Stimulated activated CD8-positive, alpha-beta memory T cell treated with anti-CD3 and anti-CD28 coated beads, Interleukin-15, amount 100 ng/mL, for 4 hours (primary cell): ENCODE measurements at regions not wholly inside any gene's neighbourhood (a gene's known extent, or its start where the extent isn't known, plus 50 kb on each side); places are given as distances from the start of the nearest gene placed in this dataset.

ENCODE experiments used
- DNase-seq, 2 donors: peaks; one replicate each; pipeline ENCODE4 v3.0.0-alpha.2; 2020; ENCODE audit warnings: low read depth in 2 of 2

DNA sequence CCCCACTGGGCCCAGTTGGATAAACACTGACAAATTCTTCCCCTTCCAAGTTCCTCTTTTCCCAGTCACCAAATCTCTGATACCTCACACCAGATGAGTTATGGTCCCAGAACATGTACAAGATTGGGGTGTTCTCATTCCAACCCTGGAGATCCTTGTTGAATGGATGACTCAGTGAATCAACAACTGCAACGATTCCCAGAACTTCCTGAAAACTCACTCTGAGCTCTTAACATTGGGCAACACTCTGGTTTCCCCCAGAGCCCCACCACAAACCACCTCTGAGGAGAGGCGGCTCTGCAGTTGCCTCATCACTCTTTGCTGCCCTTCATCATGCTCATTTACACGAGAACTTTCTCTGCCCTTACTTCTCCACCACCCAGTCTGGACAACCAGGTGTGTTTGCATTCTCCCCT is 115.2 kb downstream of the MRPL14 start:
- DNase-seq, result no peak

DNA sequence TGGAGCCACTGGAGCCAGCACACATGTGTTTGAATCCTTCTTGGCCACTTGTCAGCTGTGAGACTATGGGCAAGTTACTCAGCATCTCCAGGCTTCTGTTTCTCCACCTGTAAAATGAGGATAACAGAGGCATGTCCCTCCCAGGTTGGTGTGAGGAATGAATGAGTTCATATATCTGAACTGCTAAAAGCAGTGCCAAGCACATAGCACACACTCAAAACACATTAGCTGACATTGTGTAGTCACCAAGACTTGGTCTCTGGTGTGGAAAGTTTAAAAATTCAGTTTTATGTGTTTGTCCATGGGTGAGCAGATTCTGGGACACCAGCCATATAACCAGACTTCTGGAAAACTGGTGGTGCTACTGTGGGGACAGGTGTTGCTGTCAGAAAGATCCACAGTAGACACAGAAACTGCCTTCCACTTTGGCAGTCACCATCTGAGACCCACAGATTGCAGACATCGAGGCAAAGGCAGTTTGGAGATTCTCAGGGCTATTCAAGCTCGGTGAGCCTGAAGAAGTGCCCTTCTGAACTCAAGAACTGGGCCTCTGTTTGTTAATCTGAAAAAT is 115.8 kb downstream of the MRPL14 start:
- DNase-seq, result no peak

GRCh38 chr6:44010411-44011349 is 116.6 kb downstream of the MRPL14 start:
- no peak for DNase-seq

GRCh38 chr6:44009425-44010321 is 117.6 kb downstream of the MRPL14 start:
- DNase-seq, result no peak

DNA sequence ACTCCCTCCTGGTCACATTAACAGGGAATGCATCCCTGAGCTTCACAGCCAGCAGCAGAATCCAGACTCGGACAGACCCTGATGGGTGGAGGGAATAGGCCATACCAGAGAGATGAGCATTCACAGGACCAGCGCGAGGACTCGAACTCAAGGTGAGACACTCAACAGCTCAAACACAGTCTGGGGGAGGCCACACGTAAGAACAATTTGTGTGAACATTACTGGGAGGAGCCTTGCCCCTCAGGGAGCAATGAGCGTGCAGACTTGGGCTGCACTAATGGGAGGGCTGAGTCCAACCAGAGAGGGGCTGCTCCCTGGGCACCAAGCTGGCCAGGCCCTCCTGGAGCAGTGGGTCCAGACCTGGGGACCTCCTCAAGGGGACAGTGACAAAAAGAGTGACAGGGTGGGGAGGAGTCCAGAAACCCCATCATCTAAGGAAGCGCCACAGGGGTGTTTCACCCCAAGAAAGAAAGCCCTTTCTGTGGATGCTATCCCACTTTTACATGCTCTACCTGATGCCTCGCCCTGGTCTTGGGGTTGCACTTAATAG is 118.4 kb downstream of the MRPL14 start:
- DNase-seq, result no peak

- DNase-seq, result no peak
Observed at GRCh38 chr6:44007818-44008621, 119.2 kb downstream of the MRPL14 start.

DNA sequence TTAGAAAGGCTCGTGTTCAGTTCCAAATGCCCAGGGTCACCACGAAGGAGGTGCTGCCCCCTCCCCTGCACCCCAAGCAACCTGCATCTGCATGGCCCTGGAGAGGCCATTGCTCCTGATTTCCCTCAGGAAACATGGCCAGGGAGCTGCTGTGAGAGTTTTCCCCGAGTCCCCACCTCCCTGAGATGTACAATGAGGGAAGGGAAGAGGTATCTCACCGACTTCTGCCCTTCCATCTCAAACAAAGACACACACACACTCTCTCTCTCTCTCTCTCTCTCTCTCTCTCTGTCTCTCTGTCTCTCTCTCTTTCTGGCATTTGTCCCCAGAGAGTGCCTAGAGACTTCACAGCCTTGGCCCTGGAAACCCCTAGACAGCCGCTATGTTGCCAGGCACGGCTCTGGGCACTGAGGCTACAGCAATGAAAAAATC is 120.4 kb downstream of the MRPL14 start:
- DNase-seq, result no peak

DNA sequence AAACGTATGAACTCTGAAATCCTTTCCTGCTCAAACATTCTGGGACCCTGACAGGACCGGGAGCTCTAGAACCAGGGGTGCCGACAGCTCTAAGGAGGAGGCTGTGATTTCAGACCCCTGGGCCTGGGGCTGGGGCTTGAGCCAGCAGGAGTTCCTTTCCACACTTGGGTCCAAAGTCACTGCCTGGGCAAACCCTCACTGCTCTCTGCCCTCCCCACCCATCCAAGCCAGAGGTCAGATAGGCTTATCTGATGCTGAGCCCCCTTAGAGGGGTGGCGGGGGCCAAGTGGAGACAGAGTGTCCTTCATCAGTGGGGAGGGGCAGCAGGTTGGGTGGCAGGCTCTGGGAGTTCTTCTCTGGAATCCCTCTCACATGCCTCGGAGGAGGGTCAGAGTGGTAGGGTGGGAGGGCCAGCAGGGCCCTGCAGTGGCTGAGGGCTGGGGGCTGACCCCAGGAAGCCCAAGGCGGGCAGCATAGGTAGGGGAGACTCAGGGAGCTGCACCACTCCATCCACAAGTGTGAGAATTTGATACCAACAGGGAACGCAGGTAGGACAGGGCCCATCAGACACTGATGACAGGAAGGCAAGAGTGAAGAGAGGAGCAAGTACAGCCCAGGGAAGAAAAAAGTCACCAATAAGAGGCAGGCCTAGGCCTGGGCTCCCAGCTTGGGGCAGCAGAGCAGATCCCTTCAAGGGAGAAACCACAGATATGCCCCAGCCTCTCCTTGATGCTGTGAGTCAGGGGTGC is 121.0 kb downstream of the MRPL14 start:
- no peak for DNase-seq

DNA sequence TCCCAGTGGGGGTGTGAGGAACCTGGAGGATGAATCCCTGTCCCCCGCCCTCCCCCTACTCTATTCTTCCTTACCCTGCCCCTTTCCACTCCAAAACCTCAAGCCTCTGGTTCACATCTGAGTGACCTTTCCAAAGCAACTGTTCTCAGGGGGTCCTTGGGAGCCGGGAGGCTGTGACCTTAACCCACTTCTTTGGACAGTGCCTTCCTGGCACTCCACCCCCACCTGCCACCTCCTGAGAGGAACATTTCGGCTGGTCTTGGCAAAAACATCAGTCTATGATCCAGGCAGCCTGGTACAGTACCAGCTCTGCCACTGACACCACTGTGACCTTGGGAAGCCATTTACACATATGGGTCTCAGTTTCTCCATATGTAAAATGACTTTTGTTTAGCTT is 121.7 kb downstream of the MRPL14 start:
- DNase-seq, result no peak

- DNase-seq, result no peak
Observed at GRCh38 chr6:44004625-44005506, 122.4 kb downstream of the MRPL14 start.

DNA sequence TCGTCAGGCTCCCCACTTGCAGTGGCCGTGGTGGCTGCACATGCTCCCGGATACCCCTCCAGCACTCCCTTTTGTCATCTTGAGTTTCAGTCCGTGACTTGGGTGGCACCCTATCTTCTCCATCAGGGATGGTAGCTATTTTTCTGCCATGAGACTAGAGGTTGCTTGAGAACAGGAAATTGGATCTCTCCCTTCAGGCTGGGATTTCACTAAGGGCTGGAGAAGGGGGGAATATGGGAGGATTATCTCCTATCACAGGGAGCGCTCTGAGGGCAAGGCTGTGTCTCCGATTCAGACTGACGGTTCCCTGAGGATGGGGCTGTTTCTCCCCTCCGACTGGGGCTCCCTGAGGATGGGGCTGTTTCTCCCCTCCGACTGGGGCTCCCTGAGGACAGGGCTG is 123.1 kb downstream of the MRPL14 start:
- DNase-seq, result no peak

DNA sequence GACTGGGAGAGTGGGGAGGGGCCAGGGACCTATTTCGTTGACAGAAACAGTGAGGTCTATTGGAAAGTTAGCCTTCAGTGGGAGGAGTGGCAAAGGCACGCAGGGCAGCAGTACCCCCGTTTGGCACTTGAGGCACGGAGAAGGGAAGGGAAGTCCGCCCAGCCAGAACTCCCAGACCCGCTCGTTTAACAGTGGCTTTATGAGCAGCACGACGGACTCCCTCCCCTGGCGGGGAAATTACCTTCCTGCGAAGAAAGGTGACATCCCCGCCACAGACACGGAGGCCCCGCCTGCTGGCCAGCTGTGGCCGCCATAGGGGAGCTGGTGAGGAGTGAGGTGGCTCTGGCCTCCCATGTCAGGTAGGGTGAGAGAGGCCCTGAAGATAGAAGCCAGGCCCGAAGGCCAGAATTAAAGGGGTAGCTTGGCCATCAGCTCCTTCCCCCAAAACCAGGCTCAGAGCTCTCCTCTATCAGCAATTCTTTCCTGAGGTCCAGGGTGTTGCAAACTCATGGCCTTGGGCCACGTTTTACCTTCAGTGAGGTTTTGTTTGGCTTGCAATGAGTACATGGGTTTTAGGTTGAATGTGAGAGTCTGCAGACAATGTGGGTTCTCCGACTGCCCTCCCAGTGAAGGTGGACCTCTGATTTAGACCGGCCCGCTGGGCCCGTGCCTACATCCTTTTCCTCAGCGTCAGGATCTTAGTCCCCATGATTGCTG is 123.7 kb downstream of the MRPL14 start:
- no peak for DNase-seq

DNA sequence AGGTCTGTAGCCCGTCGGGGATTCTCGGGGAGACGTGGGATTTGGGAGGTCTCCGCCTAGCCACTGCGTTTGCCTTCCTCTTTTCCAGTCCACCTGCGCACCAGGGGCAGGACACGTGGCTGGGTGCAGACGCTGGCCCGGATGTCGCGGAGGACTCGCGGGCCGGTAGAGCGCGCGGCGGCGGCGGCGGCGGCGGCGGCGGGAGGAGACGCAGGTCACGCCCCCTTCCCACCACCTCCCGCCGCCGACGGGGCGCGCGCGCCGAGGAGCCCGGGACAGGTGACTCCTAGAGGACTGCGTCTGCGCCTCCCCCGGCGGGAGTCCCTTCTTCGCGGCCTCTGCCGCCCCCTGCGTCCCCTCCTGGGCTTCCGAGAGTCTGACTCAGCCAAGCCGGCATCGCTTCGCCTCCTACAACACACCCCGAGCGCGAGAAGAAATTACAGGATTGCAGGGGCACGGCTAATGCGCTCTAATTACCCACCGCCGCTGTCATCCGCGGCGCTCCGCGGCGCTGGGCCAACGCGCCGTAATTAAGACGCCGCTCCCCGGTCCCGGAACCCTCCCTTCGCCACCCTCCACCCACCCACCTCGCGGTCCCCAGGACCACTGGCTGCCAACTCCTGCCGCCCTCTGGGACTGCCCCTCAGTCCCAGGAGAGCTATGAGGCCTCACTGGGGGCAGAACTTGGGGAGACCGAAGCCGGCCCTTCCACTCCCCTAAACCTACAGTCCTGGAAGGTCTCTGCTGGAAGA is 124.5 kb downstream of the MRPL14 start:
- peak; percentile 44 to 52 for DNase-seq

- peak in 1 of 2 donors; percentile 12 for DNase-seq
Observed at GRCh38 chr6:44002067-44002592, 125.1 kb downstream of the MRPL14 start.

DNA sequence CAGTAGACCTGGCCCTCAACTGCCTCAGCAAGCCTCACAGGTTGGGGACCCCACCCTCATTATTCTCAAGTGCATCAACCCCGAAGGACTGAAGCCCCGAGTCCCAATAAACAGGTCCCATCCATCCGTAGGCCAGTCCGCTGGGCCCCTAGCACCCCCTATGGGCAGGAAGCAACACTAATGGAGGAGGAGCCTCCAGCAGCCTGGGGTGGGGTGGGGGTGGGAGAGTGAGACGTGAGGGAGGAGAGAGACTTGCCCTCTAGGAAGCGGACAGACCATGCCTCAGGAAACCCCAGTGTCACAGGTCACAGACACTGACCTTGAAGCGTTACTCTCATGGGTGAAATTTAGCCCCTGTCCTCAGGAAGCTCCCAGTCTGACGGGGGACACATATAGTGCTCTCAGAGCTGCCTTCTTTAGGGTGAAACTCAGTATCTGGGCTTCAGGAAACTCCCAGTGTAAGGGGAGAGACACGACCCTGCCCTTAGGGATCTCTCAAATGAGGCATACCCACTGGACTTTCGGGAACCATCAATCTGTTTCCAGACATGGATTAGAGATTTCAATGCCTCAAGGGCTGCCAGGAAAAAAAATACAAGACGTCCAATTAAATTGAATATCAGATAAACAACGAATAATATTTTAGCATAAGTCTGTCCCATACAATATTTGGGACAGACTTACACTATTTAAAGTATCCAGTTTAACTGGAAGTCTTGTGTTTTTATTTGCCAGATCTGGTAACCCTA is 125.8 kb downstream of the MRPL14 start:
- no peak for DNase-seq

DNA sequence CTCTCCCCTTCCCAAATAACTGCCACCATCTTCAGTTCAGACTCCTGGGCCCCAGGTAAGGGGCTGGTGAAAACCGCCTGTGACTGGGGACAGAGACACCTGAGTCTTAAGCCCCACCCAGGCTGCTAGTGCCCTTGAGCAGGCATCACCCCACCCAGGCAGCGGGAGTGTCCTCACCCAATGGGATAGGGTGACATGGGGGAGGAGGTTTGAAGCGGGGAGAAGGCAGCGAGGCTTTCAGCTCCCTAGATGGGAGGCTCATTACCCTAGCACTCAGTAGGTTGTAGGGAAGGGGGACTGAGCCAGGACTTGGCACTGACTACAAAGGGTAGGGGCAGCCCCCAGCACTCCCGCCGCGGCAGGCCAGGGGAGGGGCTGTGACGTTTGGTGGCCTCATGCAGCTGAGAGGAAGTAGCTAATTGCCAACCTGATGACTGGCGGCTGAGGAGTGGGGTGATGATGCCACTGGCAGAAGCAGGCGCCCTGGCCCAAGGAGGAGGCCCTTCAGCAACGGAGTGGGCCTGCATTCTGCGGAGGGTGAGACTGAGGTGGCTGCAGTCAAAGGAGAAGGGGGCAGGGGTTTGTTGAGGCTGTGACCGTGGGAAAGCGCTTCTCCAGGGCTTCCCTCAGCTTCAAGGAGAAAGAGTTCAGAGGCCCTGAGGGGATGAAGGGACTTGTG is 126.9 kb downstream of the MRPL14 start:
- DNase-seq, result no peak
